HepG2 (cell line): ENCODE measurements at regions not wholly inside any gene's neighbourhood (a gene's known extent, or its start where the extent isn't known, plus 50 kb on each side); places are given as distances from the start of the nearest gene placed in this dataset.

ENCODE experiments used
- ATAC-seq: fragments of 200-7000 bp; cut with Tn5 transposase; 3 replicates; pipeline ENCODE4 v1.9.1; 2020; ENCODE audit warnings: mild to moderate bottlenecking, moderate library complexity
- BruUV-seq: library from RNA; stranded (reverse); fragments of 400-500 nt; replicated peaks from 2 replicates; lab custom pipeline; 2021; lab: Mats Ljungman, UMichigan
- CTCF ChIA-PET: fragments of 300-600 bp; formaldehyde crosslinking; extraction: SDS; loops from one replicate; lab custom pipeline; 2021; ENCODE audit warnings: low total read pairs, inconsistent platforms, low intra/inter-chr PET ratio; lab: Yijun Ruan, JAX
- POLR2A ChIA-PET: fragments of 350-600 bp; sonication (Branson Sonifier 250); formaldehyde crosslinking; loops from one replicate; lab custom pipeline; 2020; ENCODE audit warnings: antibody characterized with exemption, inconsistent platforms; lab: Yijun Ruan, JAX
- DNase-seq: peaks from one replicate; pipeline ENCODE4 v3.0.0-alpha.2; 2015; ENCODE audit warnings: low spot score
- FAIRE-seq: peaks from 3 replicates; lab custom pipeline; 2011; peaks lifted over from hg19 to GRCh38; lab: Jason Lieb, UNC
- H2AFZ ChIP-seq: one replicate; pipeline ENCODE4 v1.6.1; 2011; ENCODE audit warnings: low read length, inconsistent platforms
- H3K27ac ChIP-seq: fragments of 300-600 bp; 3 replicates; pipeline ENCODE4 v1.8.0; 2011; ENCODE audit warnings: mixed run types, mild to moderate bottlenecking, mixed read lengths, low read length, inconsistent platforms; ENCODE audit not compliant: insufficient read depth; ENCODE audit errors: extremely low read length
- H3K27me3 ChIP-seq, 2 experiments: fragments of 200-600 bp in 1 of 2; 2 replicates in 1 of 2; 3 replicates in 1 of 2; pipeline versions ENCODE4 v1.6.0 to v1.8.0; 2011; ENCODE audit warnings: low read length in 2 of 2, mild to moderate bottlenecking in 2 of 2, moderate library complexity in 2 of 2, inconsistent platforms in 1 of 2; ENCODE audit not compliant: insufficient read depth in 2 of 2, control insufficient read depth in 1 of 2
- H3K36me3 ChIP-seq, 2 experiments: fragments of 200-600 bp in 1 of 2; replicated peaks in 1 of 2; 2 replicates in 1 of 2; 3 replicates in 1 of 2; pipeline versions ENCODE4 v1.5.1 to v1.8.0; 2011; ENCODE audit warnings: low read length in 2 of 2, inconsistent platforms in 1 of 2; ENCODE audit not compliant: insufficient read depth in 2 of 2, control insufficient read depth in 1 of 2
- H3K4me1 ChIP-seq: 2 replicates; pipeline ENCODE4 v1.5.1; 2012; ENCODE audit warnings: low read length, inconsistent platforms; ENCODE audit not compliant: insufficient read depth
- H3K4me2 ChIP-seq: 2 replicates; pipeline ENCODE4 v1.6.0; 2011; ENCODE audit warnings: low read depth, low read length, inconsistent platforms
- H3K4me3 ChIP-seq, 3 experiments: fragments of 200-600 bp in 1 of 3; sonication (generic), shearing (Covaris generic) in 1 of 3; replicated peaks in 1 of 3; 2 replicates each; pipeline ENCODE4 v1.5.1; 2011 to 2016; ENCODE audit warnings: low read length in 3 of 3, inconsistent platforms in 2 of 3, low read depth in 2 of 3, mild to moderate bottlenecking in 2 of 3, control low read depth in 1 of 3, mixed read lengths in 1 of 3; ENCODE audit not compliant: insufficient read depth in 1 of 3
- H3K79me2 ChIP-seq: one replicate; pipeline ENCODE4 v1.6.1; 2011; ENCODE audit warnings: low read length, inconsistent platforms; ENCODE audit not compliant: insufficient read depth
- H3K9ac ChIP-seq: 2 replicates; pipeline ENCODE4 v1.6.0; 2011; ENCODE audit warnings: mild to moderate bottlenecking, low read depth, low read length, inconsistent platforms; ENCODE audit not compliant: insufficient read depth
- H3K9me3 ChIP-seq: 2 replicates; pipeline ENCODE4 v1.5.1; 2012; ENCODE audit warnings: mild to moderate bottlenecking, low read length
- H4K20me1 ChIP-seq: 2 replicates; pipeline ENCODE4 v1.6.0; 2011; ENCODE audit warnings: inconsistent platforms, mild to moderate bottlenecking, low read length, moderate library complexity; ENCODE audit not compliant: insufficient read depth
- CEBPB ChIP-seq: IDR thresholded peaks from 2 replicates; pipeline ENCODE4 v1.6.1; 2011; ENCODE audit warnings: low read depth, low read length, improper control_type of control experiment, borderline replicate concordance
- CEBPG ChIP-seq: IDR thresholded peaks from 2 replicates; pipeline ENCODE4 v1.6.1; 2016
- IKZF5 ChIP-seq: IDR thresholded peaks from 2 replicates; pipeline ENCODE4 v1.6.1; 2018; ENCODE audit warnings: missing genetic modification reagents, mild to moderate bottlenecking, missing compliant biosample characterization
- KLF12 ChIP-seq: sonication (generic); formaldehyde crosslinking; IDR thresholded peaks from 2 replicates; pipeline ENCODE4 v1.4.0; 2020; ENCODE audit warnings: missing genetic modification reagents, borderline replicate concordance
- THRA ChIP-seq: sonication (generic); formaldehyde crosslinking; IDR thresholded peaks from 2 replicates; pipeline ENCODE4 v1.4.0; 2020; ENCODE audit warnings: missing genetic modification reagents, borderline replicate concordance
- ZFP36L1 ChIP-seq: sonication (generic); formaldehyde crosslinking; IDR thresholded peaks from 2 replicates; pipeline ENCODE4 v1.8.0; 2022; ENCODE audit warnings: mild to moderate bottlenecking, missing genetic modification reagents, moderate library complexity
- ZNF207 ChIP-seq: fragments of 450-650 bp; IDR thresholded peaks from 2 replicates; pipeline ENCODE4 v1.6.1; 2016; ENCODE audit warnings: antibody characterized with exemption, borderline replicate concordance
- ZNF569 ChIP-seq: sonication (generic); formaldehyde crosslinking; IDR thresholded peaks from 2 replicates; pipeline ENCODE4 v1.5.0; 2020; ENCODE audit warnings: mild to moderate bottlenecking, missing genetic modification reagents, moderate library complexity, borderline replicate concordance
- WGBS: methylation state at CpG from one replicate; pipeline ENCODE4 v1.1.6; 2017; ENCODE audit warnings: low lambda C conversion rate; 5-methylcytosine and 5-hydroxymethylcytosine counted together
- in situ Hi-C: cut with HindIII; loops from 2 replicates; pipeline ENCODE4 v1.10.0; 2017; ENCODE audit warnings: low pct_unique_long_range_greater_than_20kb; ENCODE audit not compliant: extremely low pct_ligation_motif_present
- intact Hi-C: fragments of 100-400 bp; cut with micrococcal nuclease; formaldehyde crosslinking; loops from one replicate; pipeline ENCODE4 v1.10.0; 2022; ENCODE audit not compliant: unreplicated experiment

GRCh38 chr6:151705993-151706733 lies 101.3 kb upstream of the ESR1 start:
- 31% methylated on average over 6 of the region's 6 CpGs for WGBS
- Histone ChIP-seq H3K4me2 (peak overlapping the region; percentile 13; the same call in 1 of the 2 replicates), H2AFZ (no peak overlapping the region), H3K4me3 (no peak overlapping the region), H3K9ac (no peak overlapping the region), H3K27ac (no peak overlapping the region), H3K36me3 (no peaks in the 10 kb centered on the region), H3K79me2 (no peaks in the 10 kb centered on the region), H3K27me3 (peaks cover 0 to 8% of the 10 kb centered on the region in 2 experiments; a peak in 2 of 5 replicates), H3K9me3 (no peaks in the 10 kb centered on the region), H3K4me1 (peaks cover 18% of the 10 kb centered on the region), H4K20me1 (no peaks in the 10 kb centered on the region)
- ChIA-PET CTCF (no interaction called here), POLR2A (no interaction called here)
- peak; percentile 77 for ATAC-seq
- BruUV-seq, result no TSS peak
- TF ChIP-seq CEBPG (CRISPR knock-in tag) (peak; percentile 25; the same call in 1 of the 2 replicates), ZFP36L1 (CRISPR knock-in tag) (0 out of 2 replicates have a peak, but pooled peaks have one; percentile 32), CEBPB (peak; percentile 84), ZNF207 (no peak), THRA (CRISPR knock-in tag) (peak; percentile 27; the same call in 1 of the 2 replicates), ZNF569 (no peak), KLF12 (CRISPR knock-in tag) (0 out of 2 replicates have a peak, but pooled peaks have one; percentile 29), IKZF5 (CRISPR knock-in tag) (0 out of 2 replicates have a peak, but pooled peaks have one; percentile 30)
- intact Hi-C loops, result no loop called here
- no peak for DNase-seq
- no peak for FAIRE-seq
- in situ Hi-C loops, result no loop called here
